ENCODE measurements at regions not wholly inside any gene's neighbourhood (a gene's known extent, or its start where the extent isn't known, plus 50 kb on each side); places are given as distances from the start of the nearest gene placed in this dataset.

GRCh38 chr21:15236111-15236510, 171.3 kb upstream of the NRIP1 start:
- ATAC-seq (ENCODE audit: low read depth): no peak
- dilution Hi-C loops (cut with HindIII; ENCODE audit: low sequenced_read_pairs, unreplicated experiment): no loop called here
- no peak overlapping the region for H4K5ac ChIP-seq (ENCODE audit: low read depth, low read length)
- no peak overlapping the region for H2BK15ac ChIP-seq (ENCODE audit: low read depth, low read length)
- H3K4me3 ChIP-seq (ENCODE audit: insufficient read depth, low read depth, low read length): no peak overlapping the region
- no peak overlapping the region for H4K8ac ChIP-seq (ENCODE audit: low read depth in 2 of 2, low read length in 2 of 2)
- no peak overlapping the region for H4K91ac ChIP-seq (ENCODE audit: insufficient read depth, low read depth, low read length)
- intact Hi-C loops (cut with micrococcal nuclease): no loop called here
- H3K4me1 ChIP-seq (ENCODE audit: control insufficient read depth, insufficient read depth, low read length): no peaks in the 10 kb centered on the region
- TF ChIP-seq NFE2L2 (IDR thresholded peaks at IDR 0.05; ENCODE audit: low read depth, low read length) (no peak), SMC3 (IDR thresholded peaks at IDR 0.05; ENCODE audit: low read depth, low read length) (no peak), CTCF (conservative IDR thresholded peaks at IDR 0.05; ENCODE audit: low read depth, low read length) (no peak), RFX5 (IDR thresholded peaks at IDR 0.05; ENCODE audit: low read depth, low read length) (no peak), FOS (IDR thresholded peaks at IDR 0.05; ENCODE audit: low read depth, low read length) (no peak), CEBPB (IDR thresholded peaks at IDR 0.05; ENCODE audit: low read depth, low read length) (no peak), ELK1 (IDR thresholded peaks at IDR 0.05; ENCODE audit: borderline replicate concordance, low read depth, low read length) (no peak), CHD1 (IDR thresholded peaks at IDR 0.05; ENCODE audit: low read depth, low read length) (no peak), MXI1 (IDR thresholded peaks at IDR 0.05; ENCODE audit: borderline replicate concordance, low read depth, low read length) (no peak), USF2 (IDR thresholded peaks at IDR 0.05; ENCODE audit: low read depth, low read length) (no peak), MAZ (IDR thresholded peaks at IDR 0.05; ENCODE audit: borderline replicate concordance, low read depth, low read length) (no peak), BHLHE40 (IDR thresholded peaks at IDR 0.05; ENCODE audit: low read depth, low read length) (no peak), MAFK (IDR thresholded peaks at IDR 0.05; ENCODE audit: low read depth, low read length) (no peak), RAD21 (IDR thresholded peaks at IDR 0.05; ENCODE audit: low read length) (no peak), RCOR1 (IDR thresholded peaks at IDR 0.05; ENCODE audit: insufficient replicate concordance, low read length) (no peak), POLR2A (IDR thresholded peaks at IDR 0.05; ENCODE audit: low read depth, low read length) (no peak)
- ChIA-PET POLR2A (ENCODE audit: unreplicated experiment) (no interaction called here), CTCF (no interaction called here)
- H3K14ac ChIP-seq (replicated peaks; ENCODE audit: low read depth, low read length): no peak overlapping the region
- no peaks in the 10 kb centered on the region for H3K9me3 ChIP-seq (ENCODE audit: control insufficient read depth, insufficient read depth, low read length)
- DNase-seq: no peak
- no peak overlapping the region for H3K9ac ChIP-seq (ENCODE audit: low read depth, low read length)
- no peaks in the 10 kb centered on the region for H3K27me3 ChIP-seq (ENCODE audit: control insufficient read depth, insufficient read depth, low read length)
- no peak overlapping the region for H2AK5ac ChIP-seq (ENCODE audit: low read depth, low read length)
- no peak overlapping the region for H2AK9ac ChIP-seq (replicated peaks; ENCODE audit: low read depth, low read length, poor library complexity)
- H3K27ac ChIP-seq (ENCODE audit: insufficient read depth, low read length): no peak overlapping the region
- no peak overlapping the region for H2BK5ac ChIP-seq (ENCODE audit: low read depth, low read length, poor library complexity, severe bottlenecking)
- no peak overlapping the region for H2AFZ ChIP-seq (replicated peaks; ENCODE audit: low read length, poor library complexity)
- no peaks in the 10 kb centered on the region for H3K9me1 ChIP-seq (ENCODE audit: insufficient read depth, low read length)
- H3K4ac ChIP-seq (ENCODE audit: low read depth, low read length): no peak overlapping the region
- H3K79me1 ChIP-seq (ENCODE audit: low read depth in 1 of 2, low read length in 2 of 2): no peaks in the 10 kb centered on the region
- H3K36me3 ChIP-seq (ENCODE audit: control insufficient read depth, insufficient read depth, low read length): no peaks in the 10 kb centered on the region
- no TSS peak for BruUV-seq (replicated peaks)
- H2BK20ac ChIP-seq (ENCODE audit: low read depth, low read length): no peak overlapping the region
- no CpG with 5 or more reads among the region's 2 CpGs for WGBS, 2 experiments (ENCODE audit: extremely low coverage in 2 of 2, insufficient read length in 1 of 2)
- H3K56ac ChIP-seq (ENCODE audit: extremely low read depth, insufficient read depth, low read length): no peak overlapping the region
- no peaks in the 10 kb centered on the region for H4K20me1 ChIP-seq (ENCODE audit: insufficient read depth, low read length)
- in situ Hi-C loops (cut with MboI; ENCODE audit: low sequenced_read_pairs): no loop called here
- no peak overlapping the region for H3K18ac ChIP-seq (ENCODE audit: low read depth, low read length)
- H3K23ac ChIP-seq (ENCODE audit: low read depth, low read length): no peak overlapping the region
- no peak overlapping the region for H3K4me2 ChIP-seq (ENCODE audit: low read depth, low read length)
- no peak overlapping the region for H2BK120ac ChIP-seq (ENCODE audit: low read depth, low read length)

Measured in IMR-90 (cell line).